DMS53 treated with DMSO at 0.1 percent for 48 hours (cell line): ENCODE measurements at regions not wholly inside any gene's neighbourhood (a gene's known extent, or its start where the extent isn't known, plus 50 kb on each side); places are given as distances from the start of the nearest gene placed in this dataset.
"Not testable (repeated sequence)": the region's sequence is repeated elsewhere in the genome, so short reads cannot be mapped to it uniquely, and the experiment has no call there.

Experiments
- DNase-seq: peaks from one replicate; lab custom pipeline; 2025; ENCODE audit not compliant: unreplicated experiment; lab: John Stamatoyannopoulos, UW

DNA sequence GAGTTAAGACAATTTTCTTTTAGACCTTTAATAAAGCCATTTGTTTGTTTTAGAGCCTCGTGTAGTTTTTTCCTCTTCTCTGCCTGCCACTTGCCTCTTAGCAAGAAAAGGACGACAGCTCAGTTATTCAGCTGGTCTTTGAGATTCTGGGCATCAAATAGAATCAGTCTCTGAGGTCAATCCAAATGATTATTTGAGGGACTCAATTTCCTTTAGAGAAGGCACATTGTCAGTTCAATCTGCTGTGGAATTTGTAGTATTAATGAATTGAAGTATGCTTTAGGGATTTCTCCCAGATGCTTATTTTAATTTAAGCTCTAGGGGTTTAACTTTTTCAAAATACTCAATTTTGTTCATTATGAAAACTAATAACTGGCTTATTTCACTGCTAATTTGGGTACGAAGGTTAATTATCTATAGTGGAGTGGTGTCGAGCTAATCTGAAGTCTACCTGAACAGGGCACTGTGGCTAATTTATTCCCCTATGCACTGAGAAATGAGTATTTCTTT is 841.2 kb upstream of the AUTS2 start:
- no peak for DNase-seq

GRCh38 chr7:68760556-68760955 is 837.7 kb upstream of the AUTS2 start:
- DNase-seq = no peak

- DNase-seq = no peak
These were observed 830.8 kb upstream of the AUTS2 start for GRCh38 chr7:68767462-68767861.

- DNase-seq = no peak
These were observed 827.6 kb upstream of the AUTS2 start for GRCh38 chr7:68770649-68771048.

- DNase-seq = no peak
These were observed 821.9 kb upstream of the AUTS2 start for GRCh38 chr7:68776326-68776725.

GRCh38 chr7:68783684-68784083 is 814.6 kb upstream of the AUTS2 start:
- DNase-seq = no peak

GRCh38 chr7:68785036-68785435 is 813.2 kb upstream of the AUTS2 start:
- no peak for DNase-seq

- DNase-seq = no peak
These were observed 810.7 kb upstream of the AUTS2 start for GRCh38 chr7:68787566-68787965.

DNA sequence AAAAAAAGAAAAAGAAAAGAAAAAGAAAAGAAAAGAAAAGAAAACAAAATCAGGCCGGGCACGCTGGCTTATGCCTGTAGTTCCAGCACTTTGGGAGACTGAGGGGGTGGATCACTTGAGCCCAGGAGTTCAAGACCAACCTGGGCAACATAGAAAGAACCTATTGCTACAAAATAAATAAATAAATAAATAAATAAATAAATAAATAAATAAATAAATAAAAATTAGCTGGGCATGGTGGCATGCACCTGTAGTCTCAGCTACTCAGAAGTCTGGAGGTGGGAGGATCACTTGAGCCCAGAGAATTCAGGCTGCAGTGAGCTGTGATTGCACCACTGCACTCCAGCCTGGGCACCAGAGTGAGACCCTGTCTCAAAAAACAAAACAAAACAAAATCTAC is 809.7 kb upstream of the AUTS2 start:
- not testable (repeated sequence) for DNase-seq

GRCh38 chr7:68789597-68789996 is 808.7 kb upstream of the AUTS2 start:
- no peak for DNase-seq

DNA sequence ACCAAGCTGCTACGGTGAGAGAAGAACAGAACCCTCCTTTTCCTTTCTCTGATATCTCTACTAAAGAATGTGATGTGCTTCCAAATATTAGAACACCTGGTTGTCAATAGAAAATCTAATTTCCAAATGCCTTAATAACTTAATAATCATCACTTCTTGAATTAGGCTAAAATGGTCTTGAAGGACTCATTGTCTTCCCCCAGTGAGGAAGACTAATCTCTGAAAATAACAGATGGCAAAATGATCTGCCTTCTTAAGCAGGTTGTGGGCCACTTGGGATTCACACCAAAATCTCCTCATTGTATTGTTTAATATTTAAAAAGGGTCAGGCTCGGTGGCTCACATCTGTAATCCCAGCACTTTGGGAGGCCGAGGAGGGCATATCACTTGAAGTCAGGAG is 805.9 kb upstream of the AUTS2 start:
- DNase-seq = no peak

- no peak for DNase-seq
These were observed 804.8 kb upstream of the AUTS2 start for GRCh38 chr7:68793513-68793912.

GRCh38 chr7:68800316-68800715 is 798.0 kb upstream of the AUTS2 start:
- no peak for DNase-seq

GRCh38 chr7:68805159-68805558 is 793.1 kb upstream of the AUTS2 start:
- DNase-seq = no peak

DNA sequence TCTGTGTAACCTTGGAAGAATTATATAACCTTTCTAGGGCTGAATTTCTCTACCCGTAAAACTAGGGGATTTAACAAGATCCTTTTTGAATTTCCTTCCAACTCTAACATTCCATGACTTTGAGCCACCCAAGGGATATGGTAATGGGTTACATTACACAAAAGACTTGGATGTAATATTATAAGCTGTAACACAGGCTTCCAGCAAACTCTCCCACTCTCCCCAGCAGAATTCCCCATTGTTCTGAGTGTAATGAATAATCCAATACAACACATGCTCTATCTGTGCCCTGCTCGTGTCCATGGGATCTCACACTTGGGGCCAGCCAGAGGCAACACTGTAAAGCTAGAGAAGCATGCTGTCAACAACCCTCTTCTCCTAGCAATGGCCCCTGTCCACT is 790.6 kb upstream of the AUTS2 start:
- no peak for DNase-seq

DNA sequence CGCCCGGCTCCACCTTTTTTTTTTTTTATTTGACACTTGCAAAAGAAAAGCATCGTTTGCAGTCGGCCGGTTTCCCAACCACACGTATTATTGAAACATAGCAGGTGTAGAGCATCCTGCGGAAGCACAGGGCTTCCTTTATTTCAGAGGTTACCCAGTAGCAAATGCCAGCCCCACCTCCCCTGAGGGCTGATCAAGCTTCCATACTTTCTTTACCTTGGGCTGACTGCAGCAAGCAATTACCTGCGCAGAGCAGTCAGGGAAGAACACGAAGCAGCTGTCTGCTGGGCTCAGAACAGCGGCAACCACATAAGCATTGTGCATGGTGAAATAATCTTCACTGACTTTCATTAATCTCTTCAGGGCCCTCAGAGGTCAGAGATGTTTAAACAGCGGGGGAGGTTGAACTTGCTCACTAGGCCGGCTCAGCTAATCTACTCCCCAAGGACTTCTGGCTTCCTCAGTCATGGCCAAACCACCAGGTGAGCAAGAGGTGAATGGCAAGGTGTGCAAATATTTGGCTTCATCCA is 784.7 kb upstream of the AUTS2 start:
- no peak for DNase-seq

DNA sequence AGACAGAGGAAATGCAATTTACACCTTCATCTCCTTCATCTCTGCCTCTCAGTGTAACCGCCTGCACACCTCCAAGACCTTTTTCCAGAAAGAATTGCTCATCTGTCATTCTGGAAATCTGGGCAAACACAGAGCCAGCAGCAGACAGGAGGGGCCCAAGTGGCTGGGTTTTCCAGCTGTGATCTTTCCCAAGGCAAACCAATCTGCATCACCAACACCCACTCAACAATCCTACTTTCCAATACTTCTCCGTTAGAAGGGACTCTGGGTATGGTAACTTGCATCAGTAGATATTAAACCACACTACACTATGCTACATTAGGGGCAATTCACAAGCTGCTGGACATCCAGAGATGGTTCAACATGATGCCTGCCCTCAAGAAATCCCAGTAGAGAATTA is 781.8 kb upstream of the AUTS2 start:
- no peak for DNase-seq

- DNase-seq = no peak
These were observed 778.0 kb upstream of the AUTS2 start for GRCh38 chr7:68820321-68820720.

DNA sequence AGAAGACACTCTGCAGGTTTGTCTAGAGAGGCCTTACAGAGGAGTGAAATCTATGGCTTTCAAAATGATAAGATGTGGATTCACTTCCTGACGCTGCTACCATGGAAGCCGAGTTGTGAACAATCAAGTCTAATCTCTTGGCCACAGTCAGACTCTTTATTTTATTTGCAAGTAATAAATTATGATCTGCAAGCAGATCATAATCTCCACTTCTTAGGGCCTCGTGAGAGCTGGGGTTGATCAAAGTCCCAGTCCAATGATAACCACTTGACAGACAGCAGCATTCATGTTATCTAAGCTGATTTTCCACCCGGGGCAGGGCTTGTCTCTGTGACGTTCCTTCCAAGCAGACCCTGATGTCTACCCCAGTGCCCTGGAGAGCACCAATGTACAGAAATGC is 776.4 kb upstream of the AUTS2 start:
- no peak for DNase-seq

GRCh38 chr7:68823996-68824780 is 774.1 kb upstream of the AUTS2 start:
- no peak for DNase-seq

DNA sequence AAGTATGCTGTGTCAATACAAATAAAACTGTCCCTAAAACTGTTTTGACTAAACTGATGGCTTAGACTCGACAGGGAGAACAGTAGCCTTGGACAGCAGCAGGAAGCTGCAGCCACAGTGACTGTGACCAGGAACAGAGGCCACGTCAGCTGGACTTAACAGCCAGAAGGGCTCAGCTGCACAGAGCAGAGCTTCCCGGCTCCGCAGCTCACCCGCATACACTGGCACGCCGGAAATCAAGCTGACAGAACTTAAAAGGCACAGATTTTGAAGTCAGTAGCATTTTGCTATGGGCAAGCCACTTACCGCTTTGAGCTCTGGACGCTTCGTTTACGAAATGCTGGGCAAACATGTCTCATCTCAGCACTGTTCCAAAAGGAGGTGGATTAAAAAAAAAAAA is 769.7 kb upstream of the AUTS2 start:
- no peak for DNase-seq

- DNase-seq = no peak
These were observed 764.9 kb upstream of the AUTS2 start for GRCh38 chr7:68833422-68833821.

DNA sequence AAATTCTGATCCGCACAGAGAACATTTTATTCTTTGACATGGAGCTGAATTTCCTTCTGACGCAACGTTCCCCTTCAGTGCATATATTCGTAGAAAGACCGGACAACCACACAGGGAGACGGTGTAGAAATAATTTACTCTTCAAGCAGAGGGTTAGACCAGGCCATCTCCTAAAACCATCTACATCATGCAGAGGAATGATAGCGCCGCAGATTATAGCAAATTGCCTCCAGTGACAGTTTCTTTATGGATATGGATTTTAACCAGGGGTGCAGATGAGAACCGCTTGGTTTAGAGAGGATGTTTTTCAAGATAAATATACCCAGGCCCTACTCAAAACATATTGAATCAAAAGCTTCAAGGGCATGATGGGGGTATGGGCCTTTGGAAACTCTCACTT is 759.3 kb upstream of the AUTS2 start:
- DNase-seq = no peak
